Retinal pigment epithelial cell (primary cell): ENCODE measurements at regions not wholly inside any gene's neighbourhood (a gene's known extent, or its start where the extent isn't known, plus 50 kb on each side); places are given as distances from the start of the nearest gene placed in this dataset.

Experiments used
- DNase-seq: peaks from one replicate; pipeline ENCODE4 v3.0.0-alpha.2; 2010; ENCODE audit warnings: low read depth
- H3K4me3 ChIP-seq: 2 replicates; pipeline ENCODE4 v1.5.1; 2011; ENCODE audit warnings: mild to moderate bottlenecking, low read length, control low read depth, moderate library complexity
- TF ChIP-seq, protein P1 (sequence below): conservative IDR thresholded peaks from 2 replicates; pipeline ENCODE4 v1.5.1; 2011; ENCODE audit warnings: low read depth, low read length, control low read depth, inconsistent platforms

GRCh38 chr14:84442521-84442920 is 1087.4 kb upstream of the FLRT2 start:
- no peak for DNase-seq
- H3K4me3 ChIP-seq, result no peak overlapping the region
- TF ChIP-seq, protein P1, sequence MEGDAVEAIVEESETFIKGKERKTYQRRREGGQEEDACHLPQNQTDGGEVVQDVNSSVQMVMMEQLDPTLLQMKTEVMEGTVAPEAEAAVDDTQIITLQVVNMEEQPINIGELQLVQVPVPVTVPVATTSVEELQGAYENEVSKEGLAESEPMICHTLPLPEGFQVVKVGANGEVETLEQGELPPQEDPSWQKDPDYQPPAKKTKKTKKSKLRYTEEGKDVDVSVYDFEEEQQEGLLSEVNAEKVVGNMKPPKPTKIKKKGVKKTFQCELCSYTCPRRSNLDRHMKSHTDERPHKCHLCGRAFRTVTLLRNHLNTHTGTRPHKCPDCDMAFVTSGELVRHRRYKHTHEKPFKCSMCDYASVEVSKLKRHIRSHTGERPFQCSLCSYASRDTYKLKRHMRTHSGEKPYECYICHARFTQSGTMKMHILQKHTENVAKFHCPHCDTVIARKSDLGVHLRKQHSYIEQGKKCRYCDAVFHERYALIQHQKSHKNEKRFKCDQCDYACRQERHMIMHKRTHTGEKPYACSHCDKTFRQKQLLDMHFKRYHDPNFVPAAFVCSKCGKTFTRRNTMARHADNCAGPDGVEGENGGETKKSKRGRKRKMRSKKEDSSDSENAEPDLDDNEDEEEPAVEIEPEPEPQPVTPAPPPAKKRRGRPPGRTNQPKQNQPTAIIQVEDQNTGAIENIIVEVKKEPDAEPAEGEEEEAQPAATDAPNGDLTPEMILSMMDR, result no peak

DNA sequence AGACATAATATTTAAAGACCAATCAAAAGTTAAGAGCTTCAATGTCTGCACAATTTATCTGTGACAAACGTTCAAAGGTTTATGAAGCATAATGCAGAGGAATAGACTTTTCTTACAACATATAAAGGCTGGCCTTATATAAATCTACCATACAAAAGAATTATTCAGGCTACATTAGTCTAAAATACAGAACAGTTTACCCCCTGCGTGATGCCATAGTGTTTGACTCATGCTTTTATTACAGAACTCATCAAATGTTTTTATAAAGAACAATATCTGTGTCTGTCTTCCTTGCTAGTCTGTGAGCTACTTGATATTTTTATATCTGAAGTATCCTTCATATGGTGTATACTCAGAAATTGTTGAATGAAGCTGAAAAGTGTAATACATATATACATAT is 1084.5 kb upstream of the FLRT2 start:
- TF ChIP-seq, protein P1, result no peak
- no peak overlapping the region for H3K4me3 ChIP-seq

GRCh38 chr14:84446250-84446649 is 1083.7 kb upstream of the FLRT2 start:
- TF ChIP-seq, protein P1, result no peak
- DNase-seq, result no peak

More for the DNA sequence above, 1084.5 kb upstream of the FLRT2 start:
- DNase-seq, result no peak

GRCh38 chr14:84453307-84453950 is 1076.5 kb upstream of the FLRT2 start:
- no peak for DNase-seq
- TF ChIP-seq, protein P1, result no peak
- H3K4me3 ChIP-seq, result no peak overlapping the region

More at GRCh38 chr14:84446250-84446649, 1083.7 kb upstream of the FLRT2 start:
- no peak overlapping the region for H3K4me3 ChIP-seq

GRCh38 chr14:84454114-84454513 is 1075.8 kb upstream of the FLRT2 start:
- no peak overlapping the region for H3K4me3 ChIP-seq
- DNase-seq, result no peak
- TF ChIP-seq, protein P1, result no peak

GRCh38 chr14:84456946-84457345 is 1073.0 kb upstream of the FLRT2 start:
- no peak overlapping the region for H3K4me3 ChIP-seq
- no peak for DNase-seq
- TF ChIP-seq, protein P1, result no peak

DNA sequence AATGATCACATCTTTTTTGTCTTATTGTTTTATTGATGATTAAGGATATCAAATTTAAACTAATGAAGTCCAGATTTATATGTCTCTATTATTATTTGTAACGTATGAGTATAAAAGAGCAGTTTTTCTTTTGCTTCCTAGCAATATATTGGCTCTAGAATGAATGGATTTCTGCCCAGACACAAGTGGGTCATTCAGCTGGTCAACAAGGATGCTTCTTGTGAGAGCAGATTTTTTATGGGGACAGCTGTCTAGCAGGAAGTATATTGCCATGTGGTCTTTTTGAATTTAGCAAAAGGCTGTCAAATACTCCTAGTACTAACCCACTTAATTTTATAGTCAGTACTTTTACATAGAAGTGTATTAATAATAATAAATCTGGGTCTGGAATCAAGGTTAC is 1071.1 kb upstream of the FLRT2 start:
- no peak for DNase-seq
- H3K4me3 ChIP-seq, result no peak overlapping the region
- TF ChIP-seq, protein P1, result no peak
